Muscle of leg (tissue), 3 donors: ENCODE measurements at regions not wholly inside any gene's neighbourhood (a gene's known extent, or its start where the extent isn't known, plus 50 kb on each side); places are given as distances from the start of the nearest gene placed in this dataset.
A peak's percentile ranks its signal among the peaks of the same experiment; 100 is the strongest.
"Not testable (repeated sequence)": the region's sequence is repeated elsewhere in the genome, so short reads cannot be mapped to it uniquely, and the experiment has no call there.

ENCODE experiments used
- DNase-seq: peaks from one replicate; pipeline ENCODE4 v3.0.0; 2013
- H3K27ac ChIP-seq: one replicate; pipeline ENCODE4 v1.5.1; 2013; ENCODE audit warnings: mild to moderate bottlenecking, low read length, control low read depth
- H3K27me3 ChIP-seq: one replicate; pipeline ENCODE4 v1.6.1; 2013; ENCODE audit warnings: low read length; ENCODE audit not compliant: control insufficient read depth, insufficient read depth
- H3K36me3 ChIP-seq: one replicate; pipeline ENCODE4 v1.6.1; 2013; ENCODE audit warnings: low read length; ENCODE audit not compliant: control insufficient read depth, insufficient read depth
- H3K4me1 ChIP-seq: one replicate; pipeline ENCODE4 v1.6.1; 2013; ENCODE audit warnings: low read length; ENCODE audit not compliant: control insufficient read depth, insufficient read depth
- H3K4me3 ChIP-seq: one replicate; pipeline ENCODE4 v1.5.1; 2013; ENCODE audit warnings: low read length, control low read depth
- H3K9me3 ChIP-seq: replicated peaks from 2 replicates; pipeline ENCODE4 v1.6.1; 2013; ENCODE audit warnings: low read depth, low read length; ENCODE audit not compliant: control insufficient read depth
- WGBS: methylation state at CpG from one replicate; pipeline ENCODE4 v1.1.5; 2013; ENCODE audit warnings: missing lambda C conversion rate; ENCODE audit not compliant: insufficient coverage; 5-methylcytosine and 5-hydroxymethylcytosine counted together

DNA sequence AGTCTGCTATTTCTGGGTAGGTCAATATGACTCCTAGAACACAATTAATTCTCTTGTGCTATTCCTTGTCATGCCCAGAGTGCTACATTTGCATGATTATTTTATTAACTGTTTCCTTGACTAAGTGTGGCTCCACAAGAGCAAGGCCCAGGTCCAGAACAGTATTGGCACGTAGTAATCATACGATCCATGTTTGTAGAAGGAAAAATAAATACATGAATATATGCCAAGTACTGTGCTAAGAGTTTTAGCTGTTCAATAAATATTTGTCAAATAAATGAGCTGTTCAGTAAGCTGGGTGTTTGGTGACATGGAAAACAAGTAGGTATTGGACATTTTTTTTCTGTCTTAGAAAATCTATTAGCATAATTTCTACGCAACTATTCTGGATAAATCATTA, 995.9 kb downstream of the MAT2B start:
- no peak overlapping the region for H3K4me3 ChIP-seq
- no peaks in the 10 kb centered on the region for H3K27me3 ChIP-seq
- H3K9me3 ChIP-seq = no peaks in the 10 kb centered on the region
- no peak for DNase-seq
- 60% methylated on average over 1 of the region's 3 CpGs for WGBS
- no peaks in the 10 kb centered on the region for H3K36me3 ChIP-seq
- no peaks in the 10 kb centered on the region for H3K4me1 ChIP-seq
- no peak overlapping the region for H3K27ac ChIP-seq

DNA sequence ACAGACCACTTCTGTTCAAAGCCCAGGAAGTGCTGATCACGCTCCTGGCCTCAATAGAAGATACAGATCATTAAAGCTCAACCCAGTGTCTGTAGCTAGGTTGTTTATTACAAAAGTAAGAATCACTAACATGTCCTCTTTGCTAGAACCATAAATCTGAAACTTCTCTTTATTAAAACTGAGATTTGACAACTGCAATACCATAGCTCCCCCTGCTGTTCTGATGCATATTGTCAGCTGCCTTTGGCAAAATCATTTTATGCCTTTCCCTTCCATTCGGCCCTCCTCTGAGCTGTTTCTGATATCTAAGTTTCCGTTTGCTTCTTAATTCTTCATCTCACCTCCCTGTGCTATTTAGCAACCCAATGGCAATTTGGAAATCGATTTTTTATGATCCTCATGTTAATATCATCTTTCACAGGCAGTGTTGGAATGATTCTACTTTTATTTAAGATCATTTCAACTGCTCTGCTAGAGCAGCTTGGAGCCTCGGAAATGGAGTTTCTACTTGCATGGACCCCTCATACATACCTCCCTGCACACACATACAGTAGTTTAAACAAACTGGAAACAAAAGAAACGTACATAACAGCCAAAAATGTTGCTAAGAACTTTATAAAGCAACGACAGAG, 998.8 kb downstream of the MAT2B start:
- DNase-seq = peak; percentile 76

DNA sequence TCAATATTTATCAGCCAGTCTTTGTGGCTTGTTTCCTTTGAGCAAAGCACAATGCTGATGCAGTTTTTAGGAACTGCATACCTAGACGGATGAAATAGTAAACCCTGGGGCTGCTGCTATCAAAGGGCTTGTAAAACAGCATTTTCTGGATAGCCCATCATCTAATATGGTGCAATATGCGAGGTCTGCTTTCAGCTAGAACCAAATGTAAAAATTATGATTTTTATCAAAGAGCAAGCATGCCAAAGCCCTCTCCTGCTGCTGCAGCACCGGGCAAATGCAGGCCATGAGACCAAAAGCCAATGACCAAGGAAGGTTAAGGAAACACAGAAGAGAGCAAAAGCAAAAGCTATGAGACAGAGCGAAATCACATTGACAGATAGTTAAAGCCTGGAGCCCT, 1000.4 kb downstream of the MAT2B start:
- no peak overlapping the region for H3K27ac ChIP-seq
- WGBS = 94% methylated on average over 2 of the region's 4 CpGs

More for the DNA sequence above, 998.8 kb downstream of the MAT2B start:
- H3K36me3 ChIP-seq = no peaks in the 10 kb centered on the region
- no peaks in the 10 kb centered on the region for H3K9me3 ChIP-seq
- H3K4me1 ChIP-seq = no peaks in the 10 kb centered on the region
- WGBS = 7% methylated on average over 2 of the region's 7 CpGs
- no peak overlapping the region for H3K4me3 ChIP-seq
- no peak overlapping the region for H3K27ac ChIP-seq
- H3K27me3 ChIP-seq = no peaks in the 10 kb centered on the region

DNA sequence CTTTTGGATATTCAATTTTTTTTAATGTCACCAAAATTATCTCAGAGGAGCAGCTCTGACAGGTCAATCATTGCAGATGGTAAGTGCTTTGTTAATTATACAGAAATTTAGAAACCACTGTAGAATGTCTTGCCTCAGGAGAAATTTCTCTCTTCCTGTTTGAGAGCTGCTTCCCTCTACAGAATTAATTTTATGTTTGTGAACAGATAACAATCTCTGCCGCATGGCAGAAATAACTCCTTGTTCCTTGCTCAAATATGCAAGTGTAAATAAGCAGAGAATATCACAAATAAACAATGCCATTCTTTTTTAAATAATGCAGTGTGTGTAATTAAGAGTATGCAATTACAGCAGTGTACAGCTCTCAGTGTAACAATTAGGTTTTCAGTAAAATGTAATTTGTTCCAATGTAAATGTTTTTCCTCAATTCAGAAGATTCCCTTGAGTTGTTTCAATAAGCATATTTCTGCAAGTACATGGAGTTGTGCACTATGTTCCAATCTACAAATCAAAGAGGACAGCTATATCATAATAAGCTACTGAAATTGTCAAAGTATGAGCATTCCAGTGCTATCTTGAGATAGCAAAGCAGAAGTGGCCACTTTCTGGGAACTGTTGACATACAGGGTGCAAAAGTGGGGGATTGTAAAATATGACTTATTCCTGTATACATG, 1012.8 kb downstream of the MAT2B start:
- DNase-seq = no peak
- Histone ChIP-seq H3K27me3 (no peaks in the 10 kb centered on the region), H3K4me1 (no peaks in the 10 kb centered on the region), H3K27ac (no peak overlapping the region), H3K4me3 (no peak overlapping the region), H3K9me3 (peaks cover 2% of the 10 kb centered on the region), H3K36me3 (no peaks in the 10 kb centered on the region)
- WGBS = no CpG with 5 or more reads among the region's 1 CpG

More for the DNA sequence above, 1000.4 kb downstream of the MAT2B start:
- no peaks in the 10 kb centered on the region for H3K4me1 ChIP-seq
- no peaks in the 10 kb centered on the region for H3K36me3 ChIP-seq
- H3K27me3 ChIP-seq = no peaks in the 10 kb centered on the region
- no peak for DNase-seq
- no peak overlapping the region for H3K4me3 ChIP-seq
- H3K9me3 ChIP-seq = no peaks in the 10 kb centered on the region

DNA sequence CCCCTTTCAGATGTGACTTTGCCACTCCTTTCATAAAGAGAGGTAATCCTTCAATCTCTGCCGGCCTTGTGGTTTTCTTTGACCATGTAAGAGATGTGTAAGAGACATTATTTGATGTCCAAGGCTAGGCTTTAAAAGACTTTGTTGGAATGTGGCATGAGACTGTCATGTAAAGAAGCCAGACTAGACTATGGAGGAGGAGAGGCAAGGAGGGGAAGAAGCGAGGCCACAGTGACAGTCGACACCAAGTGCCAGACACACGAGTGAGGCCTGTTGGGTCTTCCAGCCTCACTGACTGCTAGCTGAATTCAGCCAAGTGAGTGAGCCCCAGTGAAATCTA, 1013.3 kb downstream of the MAT2B start:
- 87% methylated on average over 3 of the region's 4 CpGs for WGBS
- DNase-seq = no peak
- no peak overlapping the region for H3K4me3 ChIP-seq
- no peaks in the 10 kb centered on the region for H3K9me3 ChIP-seq
- H3K27me3 ChIP-seq = no peaks in the 10 kb centered on the region
- no peak overlapping the region for H3K27ac ChIP-seq
- H3K36me3 ChIP-seq = no peaks in the 10 kb centered on the region
- H3K4me1 ChIP-seq = no peaks in the 10 kb centered on the region

DNA sequence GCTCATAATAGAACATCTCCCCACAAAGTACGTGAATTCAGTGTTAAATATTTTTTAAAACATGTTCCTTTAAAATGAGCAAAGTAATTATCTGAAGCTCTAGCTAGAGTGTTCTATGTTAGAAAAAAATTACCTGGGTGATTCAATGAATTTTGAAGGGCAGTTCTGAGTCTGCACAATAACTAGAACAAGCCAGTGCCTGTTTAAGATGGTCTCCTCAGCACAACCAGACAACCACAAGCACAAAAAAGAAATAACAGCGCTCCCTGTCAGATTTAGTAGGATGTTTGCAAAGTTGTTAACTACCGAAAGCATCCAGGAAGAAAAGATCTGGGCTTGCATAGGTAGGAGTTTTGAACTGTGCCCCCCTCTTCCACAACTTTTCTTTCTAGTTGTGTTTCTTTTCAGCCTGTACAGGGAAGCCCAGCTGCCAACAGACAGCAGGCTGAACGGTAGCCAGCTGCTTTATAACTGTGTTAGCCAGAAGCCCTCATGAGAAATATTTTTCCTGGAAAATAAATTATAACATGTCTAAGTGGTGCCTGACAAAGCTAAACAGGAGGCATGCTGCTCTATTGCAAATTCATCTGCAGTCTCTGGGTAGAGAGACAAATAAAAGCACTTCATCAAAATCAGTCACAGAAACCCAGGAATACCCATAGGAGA, 1026.9 kb downstream of the MAT2B start:
- no CpG with 5 or more reads among the region's 4 CpGs for WGBS
- Histone ChIP-seq H3K36me3 (no peaks in the 10 kb centered on the region), H3K4me3 (no peak overlapping the region), H3K27me3 (no peaks in the 10 kb centered on the region), H3K4me1 (peaks cover 8% of the 10 kb centered on the region), H3K27ac (peak overlapping the region; percentile 47), H3K9me3 (no peaks in the 10 kb centered on the region)
- DNase-seq = peak; percentile 80

DNA sequence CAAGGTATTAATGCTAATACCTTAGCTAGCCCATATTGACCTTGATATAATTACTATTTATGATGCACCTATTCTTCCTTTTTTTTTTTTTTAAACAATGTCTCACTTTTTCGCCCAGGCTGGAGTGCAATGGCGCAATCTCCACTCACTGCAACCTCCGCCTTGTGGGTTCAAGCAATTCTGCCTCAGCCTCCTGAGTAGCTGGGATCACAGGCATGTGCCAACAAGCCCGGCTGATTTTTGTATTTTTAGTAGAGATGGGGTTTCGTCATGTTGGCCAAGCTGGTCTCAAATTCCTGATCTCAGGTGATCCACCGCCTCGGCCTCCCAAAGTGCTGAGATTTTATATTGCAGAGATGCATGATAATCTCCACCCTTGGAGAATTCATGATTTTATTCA, 1028.0 kb downstream of the MAT2B start:
- not testable (repeated sequence) for DNase-seq

DNA sequence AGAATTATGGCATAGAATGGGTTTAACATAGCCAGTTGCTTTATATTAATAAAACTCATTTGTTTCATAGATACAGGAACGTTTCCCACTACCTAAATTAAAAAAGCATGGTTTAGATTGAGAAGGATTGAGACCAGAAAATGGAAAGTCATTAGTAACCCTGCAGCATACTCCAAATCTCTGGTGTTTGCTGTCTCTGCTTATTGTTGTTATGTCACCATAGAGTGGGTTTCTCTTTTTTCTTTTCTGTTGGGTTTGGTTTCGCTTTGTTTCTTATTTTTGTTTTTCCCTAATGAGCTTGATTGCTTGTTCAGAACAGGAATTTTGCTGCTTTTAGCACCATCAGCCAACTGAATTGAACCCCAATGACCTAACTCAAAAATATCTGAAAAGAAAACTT, 1034.8 kb downstream of the MAT2B start:
- Histone ChIP-seq H3K36me3 (no peaks in the 10 kb centered on the region), H3K4me1 (no peaks in the 10 kb centered on the region), H3K27me3 (no peaks in the 10 kb centered on the region), H3K4me3 (no peak overlapping the region), H3K9me3 (no peaks in the 10 kb centered on the region), H3K27ac (no peak overlapping the region)
- no CpG with 5 or more reads among the region's 2 CpGs for WGBS
- DNase-seq = no peak

More for the DNA sequence above, 1028.0 kb downstream of the MAT2B start:
- not testable (repeated sequence) for H3K9me3 ChIP-seq, H3K27ac ChIP-seq, H3K4me3 ChIP-seq, H3K27me3 ChIP-seq, H3K4me1 ChIP-seq, H3K36me3 ChIP-seq
- WGBS = 93% methylated on average over 3 of the region's 7 CpGs

DNA sequence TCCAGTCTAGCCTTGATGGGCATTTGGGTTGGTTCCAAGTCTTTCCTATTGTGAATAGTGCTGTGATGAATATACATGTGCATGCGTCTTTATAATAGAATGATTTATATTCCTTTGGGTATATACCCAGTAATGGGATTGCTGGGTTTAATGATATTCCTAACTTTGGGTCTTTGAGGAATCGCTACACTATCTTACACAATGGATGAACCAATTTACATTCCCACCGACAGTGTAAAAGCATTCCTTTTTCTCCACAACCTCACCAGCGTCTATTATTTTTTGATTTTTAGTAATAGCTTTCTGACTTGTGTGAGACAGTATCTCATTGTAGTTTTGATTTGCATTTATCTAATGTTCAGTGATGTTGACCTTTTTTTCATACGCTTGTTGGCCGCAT, 1040.1 kb downstream of the MAT2B start:
- no CpG with 5 or more reads among the region's 6 CpGs for WGBS
- no peak for DNase-seq
- Histone ChIP-seq H3K4me3 (no peak overlapping the region), H3K4me1 (no peaks in the 10 kb centered on the region), H3K27ac (no peak overlapping the region), H3K36me3 (no peaks in the 10 kb centered on the region), H3K9me3 (no peaks in the 10 kb centered on the region), H3K27me3 (no peaks in the 10 kb centered on the region)

DNA sequence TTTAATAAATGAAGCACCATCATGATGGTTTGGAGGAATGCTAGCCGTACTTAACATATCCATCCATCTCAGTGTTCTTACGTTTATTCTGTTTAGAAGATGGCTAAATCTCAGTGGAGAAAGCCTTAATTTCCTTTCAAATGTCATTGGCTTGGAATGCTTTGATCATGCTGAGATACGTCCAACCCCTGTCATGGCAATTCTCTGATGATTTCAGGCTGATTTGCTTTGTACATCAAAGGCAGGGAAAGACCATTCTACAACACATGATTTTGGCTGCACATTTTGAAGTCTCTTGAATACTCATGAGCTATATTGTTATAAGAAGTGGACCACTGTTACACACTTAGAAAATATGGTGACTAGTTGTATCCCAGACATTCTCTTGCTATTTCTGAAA, 1048.4 kb downstream of the MAT2B start:
- Histone ChIP-seq H3K4me1 (no peaks in the 10 kb centered on the region), H3K27me3 (no peaks in the 10 kb centered on the region), H3K27ac (no peak overlapping the region), H3K4me3 (no peak overlapping the region), H3K36me3 (no peaks in the 10 kb centered on the region), H3K9me3 (no peaks in the 10 kb centered on the region)
- peak; percentile 22 for DNase-seq
- 71% methylated on average over 1 of the region's 3 CpGs for WGBS
